C4-2B (cell line): ENCODE measurements at regions not wholly inside any gene's neighbourhood (a gene's known extent, or its start where the extent isn't known, plus 50 kb on each side); places are given as distances from the start of the nearest gene placed in this dataset.

ENCODE experiments used
- H3K27ac ChIP-seq: fragments of 450-650 bp; 2 replicates; pipeline ENCODE4 v1.5.1; 2017
- CTCF ChIP-seq: fragments of 450-650 bp; conservative IDR thresholded peaks from 2 replicates; pipeline ENCODE4 v1.5.1; 2017; ENCODE audit warnings: mild to moderate bottlenecking
- ZFX ChIP-seq: fragments of 450-650 bp; IDR thresholded peaks from 2 replicates; pipeline ENCODE4 v1.6.1; 2017

- TF ChIP-seq ZFX = no peak
- no peak for TF ChIP-seq CTCF
- H3K27ac ChIP-seq = no peak overlapping the region
These were observed 59.2 kb downstream of the C9orf50 start for GRCh38 chr9:129561594-129562281.

GRCh38 chr9:129560881-129561306, 60.0 kb downstream of the C9orf50 start:
- H3K27ac ChIP-seq = no peak overlapping the region
- no peak for TF ChIP-seq CTCF
- TF ChIP-seq ZFX = no peak

GRCh38 chr9:129559506-129559881, 61.4 kb downstream of the C9orf50 start:
- no peak overlapping the region for H3K27ac ChIP-seq
- TF ChIP-seq CTCF (no peak), ZFX (no peak)

GRCh38 chr9:129558551-129559505, 62.1 kb downstream of the C9orf50 start:
- no peak overlapping the region for H3K27ac ChIP-seq

GRCh38 chr9:129558063-129558550, 62.8 kb downstream of the C9orf50 start:
- TF ChIP-seq CTCF (no peak), ZFX (no peak)
- H3K27ac ChIP-seq = no peak overlapping the region

More at GRCh38 chr9:129558551-129559505, 62.1 kb downstream of the C9orf50 start:
- TF ChIP-seq ZFX = no peak
- no peak for TF ChIP-seq CTCF

- H3K27ac ChIP-seq = no peak overlapping the region
- TF ChIP-seq CTCF (no peak), ZFX (no peak)
These were observed 63.5 kb downstream of the C9orf50 start for GRCh38 chr9:129557192-129558036.
